HAP-1 (cell line): ENCODE measurements at regions not wholly inside any gene's neighbourhood (a gene's known extent, or its start where the extent isn't known, plus 50 kb on each side); places are given as distances from the start of the nearest gene placed in this dataset.

Experiments
- DNase-seq, 2 experiments: peaks; one replicate each; pipeline ENCODE4 v3.0.0-alpha.2; 2016 to 2020; ENCODE audit warnings: low spot score in 2 of 2
- H3K27me3 ChIP-seq: fragments of 250-450 bp; sonication (Bioruptor Pico); 2 replicates; pipeline ENCODE4 v1.5.1; 2020; ENCODE audit warnings: low read depth, mild to moderate bottlenecking, moderate library complexity
- H3K36me3 ChIP-seq: fragments of 250-450 bp; sonication (Bioruptor Pico); replicated peaks from 2 replicates; pipeline ENCODE4 v1.5.1; 2020; ENCODE audit warnings: mild to moderate bottlenecking
- H3K4me1 ChIP-seq: fragments of 250-450 bp; sonication (Bioruptor Pico); 2 replicates; pipeline ENCODE4 v1.5.1; 2020; ENCODE audit warnings: mild to moderate bottlenecking
- H3K4me3 ChIP-seq: fragments of 250-450 bp; sonication (Bioruptor Pico); 2 replicates; pipeline ENCODE4 v1.5.1; 2020; ENCODE audit warnings: mild to moderate bottlenecking, moderate library complexity
- H3K9me3 ChIP-seq: fragments of 250-450 bp; sonication (Bioruptor Pico); 2 replicates; pipeline ENCODE4 v1.5.1; 2020; ENCODE audit warnings: mild to moderate bottlenecking, moderate library complexity
- in situ Hi-C: fragments of 300-500 bp; cut with MboI; formaldehyde crosslinking; loops from 3 replicates; pipeline ENCODE4 v1.14.3; 2020; ENCODE audit warnings: low sequenced_read_pairs, inconsistent platforms, mixed read lengths

DNA sequence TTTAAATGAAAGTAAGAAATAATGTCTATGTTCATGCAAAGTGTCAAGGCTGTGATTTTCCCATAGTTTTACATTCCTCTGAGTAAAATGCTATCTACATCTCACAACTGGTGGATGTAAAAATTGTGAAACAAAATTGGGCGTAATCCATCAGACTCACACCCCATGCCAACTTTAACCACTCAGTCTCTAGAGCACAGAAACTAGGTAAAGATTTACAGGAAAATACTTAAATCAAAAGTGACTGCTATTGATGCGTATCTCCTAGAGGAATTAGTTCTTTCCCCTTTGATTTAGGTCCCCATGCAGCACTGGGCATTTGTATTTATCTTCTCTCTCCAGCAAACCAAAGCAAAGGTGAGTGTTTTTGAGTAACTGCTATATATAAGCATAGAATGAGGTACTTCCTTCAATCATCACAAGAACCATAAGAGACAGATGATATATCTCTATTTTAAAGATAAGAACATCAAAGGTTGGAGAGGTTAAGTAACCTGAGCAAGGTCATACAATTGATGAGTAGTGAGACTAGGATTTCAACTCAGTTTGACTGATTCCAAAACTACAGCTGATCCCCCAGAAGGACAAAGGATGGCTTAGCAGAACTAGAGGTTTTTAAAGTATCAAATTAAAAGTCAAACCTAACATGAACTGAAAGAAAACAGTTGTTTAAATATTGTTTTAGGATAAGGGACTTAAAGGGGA, 594.0 kb upstream of the ACVR2A start:
- H3K4me1 ChIP-seq: no peaks in the 10 kb centered on the region
- H3K4me3 ChIP-seq: no peak overlapping the region
- H3K36me3 ChIP-seq: no peaks in the 10 kb centered on the region
- in situ Hi-C loops: no loop called here
- no peaks in the 10 kb centered on the region; the same call in 1 of the 2 replicates for H3K9me3 ChIP-seq
- no peak for DNase-seq
- no peaks in the 10 kb centered on the region for H3K27me3 ChIP-seq

DNA sequence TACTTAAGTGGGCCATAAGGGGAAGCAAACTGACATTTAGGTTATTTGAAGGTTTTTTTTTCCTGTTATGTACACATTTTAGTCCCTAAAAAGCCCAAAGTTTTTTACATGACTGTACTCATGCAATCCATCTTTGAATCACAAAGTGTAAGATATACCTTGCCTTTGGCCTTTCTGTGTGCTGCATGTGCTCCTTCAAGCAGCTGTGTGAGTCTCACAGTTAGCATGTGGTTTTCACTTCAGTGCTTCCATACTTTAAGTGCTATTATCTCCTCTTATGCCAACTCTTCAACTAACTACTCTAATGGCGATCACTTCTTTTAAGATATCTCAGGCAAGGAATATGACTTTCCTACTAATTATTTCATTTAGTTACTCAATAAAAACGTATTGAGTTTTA, 597.1 kb upstream of the ACVR2A start:
- Histone ChIP-seq H3K4me3 (no peak overlapping the region), H3K9me3 (no peaks in the 10 kb centered on the region; the same call in 1 of the 2 replicates), H3K4me1 (no peaks in the 10 kb centered on the region), H3K36me3 (no peaks in the 10 kb centered on the region), H3K27me3 (no peaks in the 10 kb centered on the region)
- in situ Hi-C loops: no loop called here
- DNase-seq: no peak

DNA sequence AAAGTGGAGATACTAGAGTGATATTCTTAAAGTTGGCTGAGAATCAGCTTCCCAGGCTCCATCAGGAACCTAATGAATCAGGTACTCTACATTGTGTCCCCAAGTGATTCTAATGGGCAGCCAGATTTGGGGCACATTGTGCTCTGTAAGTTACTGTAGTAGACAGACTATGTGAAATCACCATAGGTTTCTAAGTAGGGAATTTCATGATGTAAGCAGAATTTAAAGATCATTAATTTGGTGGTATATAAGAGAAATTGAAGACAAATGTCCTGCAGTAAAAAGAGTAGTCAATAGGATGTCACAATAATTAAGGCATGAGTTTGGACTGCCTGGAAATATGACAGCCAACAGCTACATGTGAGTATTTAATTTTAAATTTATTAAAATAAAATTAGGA, 602.4 kb upstream of the ACVR2A start:
- DNase-seq: no peak
- Histone ChIP-seq H3K36me3 (no peaks in the 10 kb centered on the region), H3K4me1 (no peaks in the 10 kb centered on the region), H3K4me3 (no peak overlapping the region), H3K9me3 (no peaks in the 10 kb centered on the region), H3K27me3 (no peaks in the 10 kb centered on the region)
- in situ Hi-C loops: no loop called here

DNA sequence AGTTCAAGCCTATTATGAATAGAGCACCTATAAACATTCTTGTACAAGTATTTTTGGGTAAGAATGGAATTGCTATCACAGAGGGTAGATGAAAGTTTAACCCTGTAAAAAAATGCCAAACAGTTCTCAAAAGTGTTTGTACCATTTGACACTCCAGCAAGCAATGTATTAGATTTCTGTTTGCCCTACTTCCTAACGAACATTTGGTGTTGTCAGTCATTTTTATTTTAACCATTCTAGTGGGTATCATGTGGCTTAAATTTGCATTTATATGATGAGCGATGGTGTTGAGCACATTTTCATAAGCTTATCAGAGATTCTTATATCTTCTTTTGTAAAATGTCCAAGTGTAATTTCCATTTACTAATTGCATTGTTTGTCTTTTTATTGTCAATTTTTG, 608.2 kb upstream of the ACVR2A start:
- no peaks in the 10 kb centered on the region for H3K9me3 ChIP-seq
- no peaks in the 10 kb centered on the region for H3K36me3 ChIP-seq
- no peaks in the 10 kb centered on the region for H3K27me3 ChIP-seq
- H3K4me3 ChIP-seq: no peak overlapping the region
- H3K4me1 ChIP-seq: no peaks in the 10 kb centered on the region
- in situ Hi-C loops: no loop called here
- DNase-seq: no peak

DNA sequence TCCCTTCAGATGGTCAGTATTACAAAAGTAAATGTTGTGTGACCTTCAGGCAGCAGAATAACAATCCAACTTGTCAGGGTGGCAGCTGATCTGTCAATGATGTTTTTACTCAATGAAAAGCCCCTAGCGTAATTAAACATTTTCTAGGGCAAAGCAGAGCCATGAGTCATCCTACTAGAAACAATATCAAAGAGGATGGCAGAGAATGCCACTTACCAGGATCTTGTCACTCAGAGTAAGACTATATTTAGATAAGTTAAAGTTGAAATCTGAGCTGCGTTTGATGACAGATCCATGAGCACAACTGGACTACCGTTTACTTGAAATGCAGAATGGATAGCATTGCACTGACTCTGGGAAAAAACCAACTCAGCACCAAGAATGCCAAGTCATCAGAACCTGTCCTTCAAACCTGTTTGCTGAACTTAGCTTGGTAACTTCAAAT, 612.6 kb upstream of the ACVR2A start:
- in situ Hi-C loops: no loop called here
- Histone ChIP-seq H3K4me3 (no peak overlapping the region), H3K4me1 (no peaks in the 10 kb centered on the region), H3K27me3 (no peaks in the 10 kb centered on the region), H3K9me3 (no peaks in the 10 kb centered on the region), H3K36me3 (no peaks in the 10 kb centered on the region)
- DNase-seq: no peak

DNA sequence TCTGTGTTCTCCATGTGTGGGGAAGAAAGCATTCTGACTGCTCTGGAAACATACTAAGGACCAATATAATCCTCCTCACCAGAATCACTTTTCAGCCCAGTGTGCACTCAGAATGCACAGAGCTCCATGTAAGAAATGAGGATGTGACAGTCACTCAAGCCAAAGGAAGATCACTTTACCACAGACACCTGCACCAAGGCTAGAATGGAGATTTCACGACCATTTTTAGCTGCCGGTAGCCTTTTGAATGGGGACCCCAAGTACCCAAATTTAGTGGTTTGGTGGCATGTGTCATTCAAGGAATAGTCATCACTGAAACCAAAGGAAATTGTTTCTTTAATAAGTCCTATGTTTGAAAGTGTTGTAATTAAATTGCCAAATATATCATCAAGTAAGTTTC, 613.2 kb upstream of the ACVR2A start:
- H3K36me3 ChIP-seq: no peaks in the 10 kb centered on the region
- in situ Hi-C loops: no loop called here
- no peak overlapping the region for H3K4me3 ChIP-seq
- no peak for DNase-seq
- H3K27me3 ChIP-seq: no peaks in the 10 kb centered on the region
- H3K9me3 ChIP-seq: no peaks in the 10 kb centered on the region
- H3K4me1 ChIP-seq: no peaks in the 10 kb centered on the region

DNA sequence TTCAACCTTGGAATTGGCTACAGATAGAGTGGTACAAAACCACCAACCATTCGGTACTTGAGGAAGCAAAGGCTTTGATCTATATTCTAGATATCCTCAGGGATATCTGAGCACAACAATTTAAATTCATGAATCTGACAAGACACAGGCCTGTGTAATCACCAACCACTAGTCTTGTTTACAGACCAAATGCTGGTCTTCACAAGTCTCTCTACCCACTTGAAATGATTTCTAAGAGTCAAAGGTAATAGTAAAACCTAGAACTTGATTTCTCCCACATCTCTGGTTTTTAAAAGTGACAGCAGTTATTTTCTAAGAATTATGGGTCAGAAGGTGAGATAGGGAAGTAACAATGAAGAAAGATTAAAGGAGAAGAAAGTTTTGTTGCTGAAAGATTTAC, 613.7 kb upstream of the ACVR2A start:
- in situ Hi-C loops: no loop called here
- Histone ChIP-seq H3K4me1 (no peaks in the 10 kb centered on the region), H3K27me3 (no peaks in the 10 kb centered on the region)

DNA sequence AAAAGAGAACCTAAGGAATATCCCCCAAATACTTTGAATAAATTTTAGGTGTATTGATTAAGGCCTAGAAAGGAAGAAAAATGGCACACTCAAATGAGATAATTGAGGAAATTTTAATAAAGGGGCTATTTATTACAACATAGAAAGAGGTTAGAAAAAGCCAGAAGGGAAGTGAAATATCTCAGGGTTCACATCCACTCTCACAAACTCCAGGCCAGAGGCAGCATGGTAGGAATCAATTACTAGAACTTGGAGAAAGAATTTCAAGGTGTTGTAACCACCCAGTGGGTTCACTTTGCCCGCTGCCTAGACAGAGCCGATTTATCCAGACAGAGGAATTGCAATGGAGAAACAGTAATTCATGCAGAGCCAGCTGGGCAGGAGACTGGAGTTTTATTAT, 617.5 kb upstream of the ACVR2A start:
- in situ Hi-C loops: no loop called here
- H3K9me3 ChIP-seq: no peaks in the 10 kb centered on the region
- no peak overlapping the region for H3K4me3 ChIP-seq
- no peak for DNase-seq
- H3K27me3 ChIP-seq: no peaks in the 10 kb centered on the region
- H3K4me1 ChIP-seq: no peaks in the 10 kb centered on the region
- H3K36me3 ChIP-seq: no peaks in the 10 kb centered on the region

More for the DNA sequence above, 613.7 kb upstream of the ACVR2A start:
- DNase-seq: no peak
- Histone ChIP-seq H3K4me3 (no peak overlapping the region), H3K36me3 (no peaks in the 10 kb centered on the region), H3K9me3 (no peaks in the 10 kb centered on the region)

DNA sequence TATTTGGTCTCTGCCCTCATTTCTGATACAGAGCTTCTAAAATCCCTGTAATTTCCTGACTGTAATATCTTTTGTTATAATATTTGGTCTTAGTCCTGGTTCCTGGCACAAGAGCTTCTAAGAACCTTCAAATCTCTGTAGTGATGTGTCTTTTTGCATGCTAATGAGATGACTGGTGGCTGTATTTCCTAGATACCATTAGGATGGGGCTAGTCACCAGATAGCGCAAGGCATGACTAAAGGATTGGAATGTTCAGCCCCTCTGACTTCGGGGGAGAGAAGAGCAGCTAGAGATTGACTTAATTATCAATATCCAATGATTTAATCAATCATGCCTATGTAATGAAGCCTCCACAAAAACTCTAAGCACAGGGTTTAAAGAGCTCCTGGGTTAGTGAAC, 620.8 kb upstream of the ACVR2A start:
- in situ Hi-C loops: no loop called here
- DNase-seq: no peak
- Histone ChIP-seq H3K36me3 (no peaks in the 10 kb centered on the region), H3K4me1 (no peaks in the 10 kb centered on the region), H3K9me3 (no peaks in the 10 kb centered on the region), H3K27me3 (no peaks in the 10 kb centered on the region), H3K4me3 (no peak overlapping the region)

DNA sequence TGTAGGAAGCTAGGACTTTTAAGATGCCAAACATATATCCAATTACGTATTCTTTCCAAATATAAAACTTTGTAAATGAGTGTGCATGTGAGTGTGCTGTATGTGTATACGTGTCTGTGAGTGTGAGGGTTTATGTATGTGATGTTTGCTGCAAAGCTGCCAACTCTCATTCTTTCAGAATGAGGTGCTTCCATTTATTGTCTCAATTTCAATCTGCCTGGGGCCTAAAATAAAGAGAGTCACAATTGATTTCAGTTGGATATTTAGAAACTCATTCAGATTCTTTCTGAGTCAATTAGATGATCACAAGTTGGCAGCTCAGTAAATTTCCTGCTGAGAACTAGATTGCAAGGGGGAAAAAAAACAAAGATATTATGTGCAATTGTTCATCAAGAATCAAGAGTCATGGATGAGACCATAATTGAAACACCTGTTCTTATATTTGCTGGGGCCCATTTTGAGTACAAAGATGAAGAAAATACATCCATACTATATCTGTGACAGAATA, 621.2 kb upstream of the ACVR2A start:
- H3K4me3 ChIP-seq: no peak overlapping the region
- H3K9me3 ChIP-seq: no peaks in the 10 kb centered on the region
- H3K27me3 ChIP-seq: no peaks in the 10 kb centered on the region
- DNase-seq: no peak
- no peaks in the 10 kb centered on the region for H3K36me3 ChIP-seq
- no peaks in the 10 kb centered on the region for H3K4me1 ChIP-seq
- in situ Hi-C loops: no loop called here

DNA sequence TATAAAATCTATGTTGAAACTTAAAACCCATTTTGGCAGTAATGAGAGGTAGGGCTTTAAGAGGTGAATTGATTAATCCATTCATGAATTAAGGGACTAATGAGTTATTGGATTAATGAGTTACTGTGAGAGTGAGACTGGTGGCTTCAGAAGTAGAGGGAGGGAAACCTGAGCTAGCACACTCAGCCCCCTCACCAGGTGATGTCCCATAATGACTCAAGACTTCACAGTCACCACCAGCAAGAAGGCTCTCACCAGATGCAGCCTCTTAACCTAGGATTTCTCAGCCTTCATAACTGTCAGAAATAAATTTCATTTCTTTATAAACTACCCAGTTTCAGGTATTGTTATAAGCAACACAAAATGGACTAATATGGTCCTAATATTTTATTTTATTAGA, 621.7 kb upstream of the ACVR2A start:
- no peak overlapping the region for H3K4me3 ChIP-seq
- DNase-seq: no peak
- H3K36me3 ChIP-seq: no peaks in the 10 kb centered on the region
- no peaks in the 10 kb centered on the region for H3K4me1 ChIP-seq
- in situ Hi-C loops: no loop called here
- no peaks in the 10 kb centered on the region for H3K27me3 ChIP-seq
- no peaks in the 10 kb centered on the region for H3K9me3 ChIP-seq

DNA sequence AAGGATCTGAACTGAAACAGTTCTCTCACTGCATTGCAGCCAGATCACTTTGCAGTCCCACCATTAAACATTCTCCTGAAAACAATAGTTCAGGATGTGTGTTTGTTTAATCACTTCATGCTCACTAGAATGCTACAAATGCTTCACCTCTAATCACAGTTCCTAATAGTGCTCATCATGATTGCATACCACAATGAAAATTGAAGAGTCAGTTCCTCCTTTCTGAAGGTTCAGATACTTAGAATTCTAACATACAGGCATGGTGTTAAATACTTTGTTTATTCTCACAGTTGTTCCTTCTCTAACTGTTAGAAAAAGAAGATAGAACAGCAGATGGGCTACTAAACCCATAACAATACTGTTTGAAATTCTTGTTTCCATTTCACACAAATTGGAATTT, 622.3 kb upstream of the ACVR2A start:
- Histone ChIP-seq H3K36me3 (no peaks in the 10 kb centered on the region), H3K4me3 (no peak overlapping the region)
- in situ Hi-C loops: no loop called here

DNA sequence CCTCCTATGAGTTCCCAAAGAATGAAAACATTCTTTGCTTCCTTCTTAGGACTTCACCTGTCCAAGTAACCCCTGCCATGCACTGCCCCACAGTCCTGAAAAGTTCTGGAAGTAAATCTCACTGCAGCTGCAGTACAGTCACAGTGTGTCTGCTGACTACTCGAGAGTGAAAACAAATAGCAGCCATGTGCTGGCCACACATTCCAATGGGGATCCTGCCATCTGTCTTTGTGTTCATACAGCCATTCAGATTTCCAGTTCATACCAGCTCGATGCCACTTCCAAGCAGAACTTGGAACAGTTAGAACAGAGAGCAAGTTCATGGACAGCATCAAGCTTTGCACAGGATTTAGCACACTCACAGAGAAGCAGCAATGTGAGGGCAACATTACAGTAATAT, 629.9 kb upstream of the ACVR2A start:
- H3K9me3 ChIP-seq: 0 out of 2 replicates have a peak, but pooled peaks cover 2% of the 10 kb centered on the region
- no peaks in the 10 kb centered on the region for H3K4me1 ChIP-seq
- in situ Hi-C loops: no loop called here
- no peak for DNase-seq
- H3K4me3 ChIP-seq: no peak overlapping the region
- no peaks in the 10 kb centered on the region for H3K36me3 ChIP-seq
- H3K27me3 ChIP-seq: no peaks in the 10 kb centered on the region

More for the DNA sequence above, 622.3 kb upstream of the ACVR2A start:
- H3K4me1 ChIP-seq: no peaks in the 10 kb centered on the region
- DNase-seq: no peak
- no peaks in the 10 kb centered on the region for H3K27me3 ChIP-seq
- no peaks in the 10 kb centered on the region for H3K9me3 ChIP-seq

DNA sequence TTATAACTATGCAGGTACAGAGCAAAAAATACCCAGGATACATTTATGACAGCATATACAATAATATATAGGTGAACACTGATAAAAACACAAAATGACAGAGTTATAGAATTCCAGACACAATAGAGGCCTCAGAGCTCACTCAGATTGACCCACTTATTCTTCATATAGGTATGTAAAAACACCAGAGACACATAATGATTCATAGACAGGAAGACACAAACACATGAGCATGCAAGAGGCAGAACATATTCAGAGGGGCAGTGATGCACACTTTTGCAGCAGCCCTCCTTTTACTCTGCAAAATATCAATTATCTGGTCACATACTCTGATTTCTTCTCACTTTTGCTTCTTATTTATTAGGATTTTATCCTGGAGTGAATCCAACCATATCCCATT, 633.3 kb upstream of the ACVR2A start:
- Histone ChIP-seq H3K4me1 (no peaks in the 10 kb centered on the region), H3K4me3 (no peak overlapping the region), H3K27me3 (no peaks in the 10 kb centered on the region), H3K9me3 (0 out of 2 replicates have a peak, but pooled peaks cover 2% of the 10 kb centered on the region), H3K36me3 (no peaks in the 10 kb centered on the region)
- in situ Hi-C loops: no loop called here
- DNase-seq: no peak

DNA sequence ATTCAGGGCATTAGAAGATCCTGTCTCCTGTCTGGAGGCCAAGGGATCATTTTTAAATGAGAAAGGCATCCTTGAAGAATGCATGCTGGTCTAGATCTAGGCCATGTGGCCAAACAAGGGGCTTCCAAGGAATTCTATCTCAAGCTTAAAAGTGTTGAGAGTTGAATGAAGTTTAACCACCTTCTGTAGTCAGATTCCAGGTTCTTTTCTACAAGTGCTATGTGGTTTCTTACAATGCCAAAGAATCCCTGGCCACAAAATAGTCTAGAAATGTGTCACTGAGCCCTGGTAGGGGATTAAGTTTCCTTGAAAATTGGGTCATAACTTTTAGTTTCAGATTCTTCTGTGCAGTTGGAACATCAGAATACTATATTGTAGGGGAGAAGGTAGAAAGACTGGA, 640.7 kb upstream of the ACVR2A start:
- H3K4me1 ChIP-seq: peaks cover 14% of the 10 kb centered on the region
- no peaks in the 10 kb centered on the region for H3K9me3 ChIP-seq
- no peaks in the 10 kb centered on the region for H3K36me3 ChIP-seq
- in situ Hi-C loops: no loop called here
- H3K27me3 ChIP-seq: no peaks in the 10 kb centered on the region
- H3K4me3 ChIP-seq: no peak overlapping the region
- DNase-seq: no peak
